Endothelial cell of hepatic sinusoid (primary cell): ENCODE measurements at regions not wholly inside any gene's neighbourhood (a gene's known extent, or its start where the extent isn't known, plus 50 kb on each side); places are given as distances from the start of the nearest gene placed in this dataset.

Experiments used
- in situ Hi-C: cut with HindIII; loops from 2 replicates; pipeline ENCODE4 v1.10.0; 2017; ENCODE audit warnings: low sequenced_read_pairs

DNA sequence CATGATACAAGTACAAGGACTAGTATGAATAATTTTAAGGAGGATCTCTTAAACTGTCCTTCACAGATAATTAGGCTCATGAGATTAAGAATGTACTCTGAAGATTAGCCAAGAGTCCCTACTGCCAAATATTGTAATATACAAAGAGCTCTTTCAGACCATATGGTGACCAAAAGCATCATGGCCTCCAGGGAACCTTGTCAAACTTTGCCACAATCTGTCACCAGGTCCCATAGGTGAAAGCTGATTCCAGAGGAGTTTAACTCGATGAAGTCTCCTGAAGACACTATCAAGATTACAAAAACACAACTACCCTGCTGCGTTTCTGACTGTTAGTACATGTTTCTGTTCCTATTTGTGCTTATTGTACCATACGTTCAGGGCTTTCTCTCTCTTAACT lies 395.4 kb upstream of the ITGA1 start:
- in situ Hi-C loops = no loop called here

DNA sequence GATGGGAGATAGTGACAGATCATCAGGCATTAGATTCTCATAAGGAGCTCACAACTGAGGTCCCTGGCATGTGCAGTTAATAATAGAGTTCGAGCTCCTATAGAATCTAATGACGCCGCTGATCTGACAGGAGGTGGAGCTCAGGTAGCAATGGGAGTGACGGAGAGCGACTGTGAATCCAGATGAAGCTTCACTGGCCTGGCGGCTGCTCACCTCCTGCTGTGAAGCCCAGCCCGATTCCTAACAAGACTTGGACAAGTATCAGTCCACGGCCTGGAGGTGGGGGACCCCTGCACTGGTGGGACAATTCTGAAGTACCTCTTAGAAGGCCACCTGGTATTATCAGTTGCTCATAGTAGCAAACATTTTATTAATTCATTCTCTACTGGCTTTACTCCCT lies 377.9 kb upstream of the ITGA1 start:
- in situ Hi-C loops = no loop called here

DNA sequence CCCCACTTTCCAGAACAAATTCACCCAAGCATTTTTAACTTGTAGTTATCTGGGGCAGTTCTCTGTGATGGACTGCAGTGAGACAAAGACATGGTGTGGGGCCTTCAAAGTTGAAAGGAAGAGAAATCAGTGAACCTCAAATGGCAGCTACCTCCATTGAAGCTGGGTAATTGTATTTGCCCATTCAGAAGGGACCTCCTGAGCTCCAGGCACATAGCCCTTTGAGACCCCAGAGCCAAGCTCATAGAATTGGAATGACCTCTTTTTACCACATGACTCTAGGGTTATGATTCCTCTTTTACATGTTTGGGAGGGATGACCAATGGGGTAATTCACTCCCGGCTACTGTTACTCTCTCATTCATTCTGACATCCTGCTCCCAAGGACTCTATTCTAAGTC lies 368.4 kb upstream of the ITGA1 start:
- in situ Hi-C loops = loop anchor here (5.0 kb wide), 1 partner anchor 63 kb away; no protein-coding TSS in a partner anchor

DNA sequence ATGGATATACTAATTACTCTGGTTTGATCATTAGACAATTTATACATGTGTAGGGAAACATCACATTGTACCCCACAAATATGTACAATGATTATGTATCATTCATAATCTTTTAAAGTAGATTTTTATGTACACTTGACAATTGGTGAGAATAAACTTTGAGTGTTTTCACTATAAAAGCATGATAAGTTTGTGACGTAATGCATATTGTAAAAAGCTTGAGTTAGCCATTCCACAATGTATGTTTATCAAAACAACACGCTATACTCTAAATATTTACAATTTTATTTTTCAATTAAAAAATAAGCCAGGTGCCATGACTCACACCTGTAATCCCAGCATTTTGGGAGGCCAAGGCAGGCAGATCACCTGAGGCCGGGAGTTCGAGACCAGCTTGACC lies 360.1 kb upstream of the ITGA1 start:
- in situ Hi-C loops = no loop called here

DNA sequence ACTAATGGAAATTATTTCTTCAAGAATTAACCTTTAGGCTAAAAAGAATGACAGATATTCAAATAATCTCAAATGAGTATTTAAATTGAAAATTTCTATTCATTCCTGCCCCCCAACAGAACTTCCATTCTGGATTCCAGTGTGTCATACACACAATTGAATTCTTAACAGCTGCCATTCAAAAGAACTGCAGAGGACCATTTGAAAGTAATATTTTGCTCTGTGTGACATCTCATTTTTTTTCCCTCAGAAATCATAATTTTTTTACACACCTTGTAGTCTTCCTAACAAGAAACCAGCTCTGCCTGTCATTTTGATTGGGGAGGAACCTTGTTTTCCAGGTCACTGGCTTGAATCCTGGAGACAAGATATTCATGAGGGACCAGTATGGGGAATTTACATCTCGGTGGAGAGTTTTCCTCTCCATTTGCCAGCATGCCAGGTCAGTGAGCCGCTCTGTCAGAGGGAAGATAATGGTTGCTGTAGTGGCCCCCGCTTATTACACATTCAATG lies 358.7 kb upstream of the ITGA1 start:
- in situ Hi-C loops = no loop called here

DNA sequence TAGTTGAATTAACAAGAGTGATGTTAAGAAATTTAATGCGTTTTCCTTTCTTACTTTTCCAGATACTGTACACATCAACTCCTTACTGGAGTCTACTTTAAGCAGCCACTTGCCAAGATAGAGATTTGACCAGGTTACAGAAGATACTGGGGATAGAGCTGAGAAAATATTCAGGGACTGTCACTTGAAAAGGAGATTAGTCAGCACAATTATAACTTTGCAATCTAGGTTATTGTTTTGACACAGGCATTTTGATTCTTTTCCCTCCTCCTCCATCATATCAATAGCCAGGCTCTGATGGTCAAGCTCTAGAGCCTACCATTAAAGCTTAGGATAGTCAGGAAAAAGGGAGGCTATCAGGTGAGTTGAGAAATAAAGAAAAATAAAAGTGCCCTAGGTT lies 345.9 kb upstream of the ITGA1 start:
- in situ Hi-C loops = no loop called here

DNA sequence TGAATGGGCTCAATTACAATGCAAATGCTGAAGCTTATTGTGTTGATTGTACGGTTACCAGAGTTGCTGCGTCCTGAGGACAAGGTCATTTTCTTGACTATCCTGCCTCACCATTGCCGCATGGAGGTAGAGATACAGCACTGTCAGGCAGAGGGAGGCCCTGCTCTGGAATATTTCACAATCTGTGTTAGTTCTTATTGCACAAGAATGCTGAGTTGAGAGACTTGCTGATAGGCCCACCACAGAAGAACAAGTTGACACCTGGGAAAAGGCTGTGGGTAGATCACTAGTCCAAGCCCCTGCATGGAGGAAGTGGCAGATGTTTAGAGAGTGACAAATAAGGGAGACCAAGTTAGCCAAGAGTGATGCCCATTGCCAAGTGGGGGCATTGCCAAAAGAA lies 344.5 kb upstream of the ITGA1 start:
- in situ Hi-C loops = no loop called here

DNA sequence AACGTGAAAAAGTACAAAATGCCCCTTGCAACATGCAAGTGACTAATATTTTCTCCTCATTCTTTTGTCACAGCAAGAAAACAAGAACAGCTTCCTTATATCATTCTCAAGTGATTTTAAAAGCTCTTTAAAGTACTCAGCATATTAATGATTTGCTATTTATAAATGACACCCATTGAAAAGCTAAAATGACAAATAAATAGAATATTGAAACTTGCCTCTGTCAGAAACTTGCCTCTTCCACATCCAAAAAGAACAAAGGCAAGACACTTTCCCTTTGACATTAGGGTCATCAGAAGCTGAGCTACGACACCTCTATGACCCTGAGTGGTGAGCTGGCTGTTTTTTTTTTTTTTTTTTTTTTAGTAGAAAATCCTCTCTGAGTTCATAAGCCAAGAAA lies 339.6 kb upstream of the ITGA1 start:
- in situ Hi-C loops = no loop called here

DNA sequence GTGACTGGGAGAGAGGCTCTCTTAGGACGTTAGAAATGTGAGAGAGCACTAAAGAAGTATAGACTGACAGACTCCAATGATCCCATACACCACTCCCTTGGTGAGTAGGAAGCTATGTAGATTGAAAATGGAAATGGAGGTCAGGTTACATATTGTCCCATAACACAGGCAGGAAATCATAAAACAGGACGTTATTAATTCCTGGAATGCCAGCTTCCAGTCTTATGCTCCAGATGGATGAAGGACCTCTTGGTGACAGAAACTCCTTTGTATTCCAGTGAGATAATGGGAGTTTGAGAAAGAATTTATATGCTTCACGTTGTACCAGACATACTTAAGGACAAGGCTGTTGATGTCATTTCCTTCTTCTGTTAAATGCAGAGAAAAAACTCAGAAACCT lies 338.2 kb upstream of the ITGA1 start:
- in situ Hi-C loops = no loop called here

DNA sequence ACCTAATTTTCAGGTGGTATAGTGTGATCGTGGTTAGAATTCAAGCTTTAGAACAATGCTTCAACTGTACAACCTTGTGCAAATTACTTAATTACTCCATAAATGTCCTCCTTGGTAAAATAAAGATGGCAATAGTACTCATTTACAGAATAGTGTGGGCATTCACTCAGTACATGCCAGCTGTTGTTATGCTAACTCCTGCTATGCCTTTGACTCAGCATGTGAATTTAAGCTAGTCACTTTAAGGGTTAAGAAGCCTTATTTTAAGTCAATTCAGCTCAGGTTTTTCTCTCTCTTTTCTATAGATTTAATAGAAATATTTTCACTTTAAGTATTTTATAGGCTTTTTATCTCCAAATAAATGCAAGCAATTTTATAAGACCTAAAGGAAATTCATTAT lies 335.6 kb upstream of the ITGA1 start:
- in situ Hi-C loops = no loop called here

DNA sequence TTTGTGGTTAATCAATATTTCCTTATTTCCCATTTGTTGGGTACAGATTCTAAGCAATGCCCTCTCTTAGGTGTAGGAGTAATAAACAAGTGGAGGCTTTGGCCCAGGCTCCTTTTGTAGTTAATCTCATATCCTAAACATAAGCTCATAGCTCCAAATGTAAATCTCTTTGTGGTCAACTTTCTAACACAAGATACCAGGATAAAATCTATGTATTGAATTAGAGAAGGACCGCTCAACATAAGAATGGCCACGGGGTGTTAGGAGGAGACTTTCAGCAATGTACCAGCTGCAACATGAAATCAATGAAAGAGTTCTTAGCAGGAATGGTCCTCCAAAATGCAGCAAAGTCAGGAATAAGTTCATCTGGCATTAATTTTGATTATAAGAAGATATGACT lies 334.5 kb upstream of the ITGA1 start:
- in situ Hi-C loops = no loop called here

DNA sequence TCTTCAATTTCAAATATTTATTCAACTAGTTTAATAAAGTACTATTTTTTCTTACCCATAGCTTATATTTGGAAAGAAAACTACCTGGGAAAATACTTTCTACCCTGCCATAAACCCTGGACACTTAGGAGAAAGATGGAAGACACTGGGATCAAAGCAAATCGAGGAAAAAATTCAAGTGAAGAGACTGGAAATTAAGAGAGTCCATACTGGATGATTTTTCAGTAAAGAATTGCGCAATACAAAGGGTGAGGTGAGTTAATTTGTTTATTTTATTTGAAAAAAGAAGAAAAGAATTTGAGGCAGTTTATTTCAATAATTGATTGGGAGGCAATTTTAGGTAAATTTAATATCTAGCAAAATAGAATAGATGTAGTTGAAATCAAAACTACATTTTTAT lies 331.8 kb upstream of the ITGA1 start:
- in situ Hi-C loops = no loop called here

DNA sequence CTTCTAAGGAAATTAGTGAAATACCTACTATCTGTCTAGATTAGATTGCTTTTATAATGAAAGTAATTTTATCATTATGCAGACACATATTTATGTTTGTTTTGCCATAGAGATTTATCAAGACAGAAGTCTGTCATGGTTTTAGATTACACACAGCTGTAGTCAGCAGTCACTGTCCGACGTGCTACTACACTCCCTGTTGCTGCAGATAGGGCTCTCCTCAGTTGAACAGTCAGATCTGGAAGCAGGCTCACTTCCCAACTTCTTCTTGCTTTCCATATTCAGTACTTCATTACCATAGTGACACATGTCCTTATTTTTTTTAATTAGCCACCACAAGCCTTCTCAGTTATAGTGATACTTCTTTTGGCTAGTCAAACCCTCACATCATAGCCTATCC lies 329.9 kb upstream of the ITGA1 start:
- in situ Hi-C loops = no loop called here

DNA sequence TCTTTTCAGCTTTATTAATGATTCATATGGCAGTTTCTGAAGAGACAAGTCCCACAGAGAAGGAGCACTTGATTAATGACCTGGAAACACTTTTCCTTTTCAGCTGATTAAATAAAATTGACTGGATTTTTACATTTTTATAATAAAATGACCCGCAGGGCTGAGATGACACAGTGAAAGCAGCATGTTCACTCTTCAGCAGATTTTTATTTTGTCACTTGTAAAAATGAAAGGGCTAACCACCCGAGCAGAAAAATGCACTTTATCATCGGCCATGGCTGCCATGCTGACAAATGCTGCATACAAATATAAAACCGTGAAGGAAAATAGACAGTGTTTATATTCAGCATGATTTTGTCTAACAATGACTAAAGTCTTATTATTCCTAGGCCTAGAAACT lies 321.6 kb upstream of the ITGA1 start:
- in situ Hi-C loops = no loop called here

DNA sequence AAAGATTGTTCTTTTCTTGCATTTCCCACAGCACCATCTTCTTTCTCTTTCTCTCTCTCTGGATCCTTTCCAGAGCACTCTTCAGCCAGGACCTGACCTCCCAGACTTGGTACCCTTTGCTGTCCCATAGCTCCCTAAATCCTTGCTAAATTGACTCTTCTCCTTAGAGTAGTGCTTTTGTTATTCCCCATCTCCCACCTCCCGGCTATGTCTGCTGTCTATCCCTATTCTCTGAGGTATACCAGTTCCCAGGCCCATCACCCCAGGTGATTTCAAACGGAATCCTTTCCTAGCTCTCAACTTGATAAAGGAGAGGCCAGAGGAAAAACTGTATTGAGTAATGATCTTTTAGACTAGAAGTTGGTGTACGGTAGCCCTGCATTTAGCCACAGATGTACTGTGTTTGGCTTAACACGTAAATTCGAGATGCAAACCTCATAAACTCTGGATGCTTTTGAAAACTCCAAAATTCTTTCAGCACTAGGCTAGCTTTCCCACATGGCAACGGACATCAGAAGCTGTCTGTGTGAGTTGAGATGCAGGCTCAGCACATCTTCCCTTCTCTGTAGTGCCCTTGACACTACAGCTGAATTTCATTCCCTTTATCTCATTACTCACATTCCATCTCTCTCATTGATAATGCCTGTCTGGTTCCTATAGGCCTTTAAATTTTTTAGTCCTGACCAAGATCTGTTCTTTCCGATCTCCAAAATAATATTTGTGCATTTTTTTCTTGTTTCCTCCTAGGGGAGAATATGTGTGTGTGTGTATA lies 320.8 kb upstream of the ITGA1 start:
- in situ Hi-C loops = no loop called here

DNA sequence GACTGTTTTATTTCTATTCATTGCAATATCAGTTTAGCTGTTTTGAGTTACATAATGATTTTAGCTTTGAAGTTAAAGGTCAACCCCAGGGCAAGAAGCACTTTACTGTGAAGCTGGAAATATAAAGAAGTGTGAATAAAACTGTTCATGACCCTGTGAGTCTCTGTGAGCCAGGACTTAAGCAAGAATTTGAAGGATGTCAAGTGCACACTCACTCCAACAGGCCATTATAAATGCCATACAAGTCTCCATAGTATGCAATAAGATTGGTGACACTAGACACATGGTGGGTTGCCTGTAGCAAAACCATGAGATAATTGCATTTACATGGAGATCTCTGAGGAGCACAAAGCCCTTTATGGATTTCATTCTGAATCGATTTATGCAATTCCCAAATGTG lies 318.7 kb upstream of the ITGA1 start:
- in situ Hi-C loops = no loop called here

DNA sequence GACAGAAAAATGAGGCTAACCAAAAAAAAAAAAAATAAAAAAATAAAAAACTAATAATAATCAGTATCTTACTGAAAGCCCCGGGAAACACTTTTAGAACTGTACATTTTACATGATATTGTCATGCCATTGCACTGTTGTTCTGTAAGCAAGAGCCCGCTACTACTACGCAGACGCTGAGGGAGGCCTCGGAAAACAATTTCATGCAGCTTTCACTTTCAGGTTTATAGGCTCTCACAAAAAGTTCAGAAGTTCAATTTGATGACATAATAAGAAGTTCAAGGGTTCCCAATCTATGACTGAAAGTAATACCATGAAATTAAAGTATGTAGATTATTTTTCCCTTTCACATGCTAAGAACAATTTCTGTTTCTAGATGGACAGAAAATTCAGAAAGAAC lies 318.3 kb upstream of the ITGA1 start:
- in situ Hi-C loops = no loop called here

DNA sequence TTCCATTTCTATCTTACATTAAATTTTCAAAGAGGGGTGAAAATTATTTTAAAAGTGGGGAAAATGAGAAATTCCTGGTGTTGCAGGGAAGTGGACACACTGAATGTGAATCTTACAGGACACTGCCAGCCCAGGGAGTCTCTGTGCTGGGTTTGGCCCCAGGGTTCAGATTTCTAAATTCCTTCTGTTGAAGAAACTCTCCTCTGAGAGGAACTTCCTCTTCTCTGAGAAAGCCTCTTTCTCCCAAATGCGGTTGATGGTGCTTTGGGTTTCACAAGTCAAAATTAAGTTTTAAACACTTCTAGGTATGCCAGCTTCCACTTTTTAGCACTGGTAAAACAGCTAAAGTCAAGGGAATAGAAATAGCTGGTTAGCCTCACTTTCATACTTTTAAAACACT lies 317.9 kb upstream of the ITGA1 start:
- in situ Hi-C loops = no loop called here

DNA sequence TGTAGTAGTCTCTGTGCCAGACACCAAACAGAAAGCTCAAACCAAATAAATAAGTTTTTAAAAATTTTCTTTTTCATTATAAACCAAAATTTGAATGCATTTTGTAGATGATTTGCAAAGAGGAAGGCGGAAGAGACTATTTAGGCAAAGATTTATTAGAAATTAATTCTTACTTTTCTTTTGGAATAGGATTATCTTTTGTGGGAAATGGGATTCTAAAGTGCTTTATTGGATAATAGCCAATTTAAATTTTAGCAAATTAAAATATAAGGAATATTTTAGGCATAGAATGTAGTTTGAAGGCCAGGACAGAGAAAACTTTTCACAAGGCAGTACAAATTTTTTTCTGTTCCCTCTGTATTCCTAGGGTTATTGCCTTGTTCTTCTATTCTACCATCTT lies 311.4 kb upstream of the ITGA1 start:
- in situ Hi-C loops = no loop called here

DNA sequence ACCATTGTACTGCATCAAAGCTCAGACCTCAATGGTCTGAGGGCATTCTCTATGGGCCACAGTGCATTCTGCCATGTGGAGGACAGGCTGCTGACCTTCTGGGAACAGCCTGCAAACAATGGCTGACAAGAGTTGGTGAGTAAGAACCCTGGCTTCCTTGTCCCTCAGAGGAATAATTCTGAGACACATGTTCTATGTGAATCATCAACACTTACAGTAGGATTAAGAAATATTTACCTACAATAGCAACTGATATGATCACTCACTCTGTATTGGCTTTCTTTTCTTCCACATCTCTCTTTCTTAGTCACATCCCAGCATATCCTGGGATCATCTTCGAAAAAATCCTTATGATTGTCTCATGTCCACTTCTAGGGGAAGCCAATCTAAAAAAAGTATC lies 306.5 kb upstream of the ITGA1 start:
- in situ Hi-C loops = loop anchor here (5.0 kb wide), 1 partner anchor 64 kb away; no protein-coding TSS in a partner anchor

DNA sequence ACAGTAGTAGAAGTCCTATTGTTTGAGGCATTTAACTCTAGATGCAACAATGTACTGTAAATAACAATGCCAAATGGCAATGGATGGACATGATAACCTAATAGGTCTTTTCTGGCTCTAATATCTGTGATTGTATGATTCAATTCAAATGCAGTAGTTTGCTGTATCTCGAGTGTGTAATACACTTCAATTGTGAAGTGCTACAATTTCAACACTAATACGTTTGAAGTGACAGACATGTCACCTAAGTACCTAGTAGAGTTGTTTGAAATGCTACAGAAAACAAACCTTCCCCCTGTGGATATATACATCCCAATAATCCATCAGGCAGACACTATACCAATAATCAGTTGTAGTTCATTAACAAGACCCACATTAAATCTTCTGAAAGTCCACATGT lies 305.9 kb upstream of the ITGA1 start:
- in situ Hi-C loops = loop anchor here (5.0 kb wide), 1 partner anchor 65 kb away; no protein-coding TSS in a partner anchor

DNA sequence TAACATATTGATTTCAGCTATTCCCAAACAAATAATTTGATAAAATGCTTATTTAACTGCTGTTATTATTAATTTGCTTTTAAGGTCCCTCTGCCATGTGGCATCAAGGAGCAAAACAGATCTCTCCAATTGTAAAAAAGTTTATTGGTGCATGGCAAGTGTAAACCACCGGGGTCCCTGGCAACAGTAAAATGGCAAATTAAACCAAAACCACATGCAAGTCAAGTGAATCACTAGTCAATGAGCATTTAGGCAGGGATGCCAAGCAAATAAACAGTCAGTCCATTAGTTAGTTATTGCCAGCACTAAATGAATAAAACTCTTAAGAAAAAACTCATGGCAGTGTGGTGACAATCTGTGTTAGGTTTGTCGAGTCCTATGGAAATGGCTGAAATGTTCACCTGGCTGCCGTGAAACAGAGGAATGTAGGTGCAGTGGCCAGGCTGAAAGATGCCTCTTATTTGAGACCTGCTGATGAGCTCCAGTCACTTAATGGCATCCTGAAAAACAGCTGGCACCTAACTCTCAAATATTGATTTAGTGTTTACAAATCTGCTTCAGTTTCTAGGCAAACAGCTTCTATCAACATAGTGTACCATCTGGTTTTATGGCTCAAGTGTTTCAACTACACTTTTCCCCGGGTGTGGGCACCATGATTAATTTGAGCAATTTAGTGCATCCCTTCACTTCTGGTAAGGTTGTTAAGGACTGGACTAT lies 296.5 kb upstream of the ITGA1 start:
- in situ Hi-C loops = no loop called here
